ENCODE measurements at regions not wholly inside any gene's neighbourhood (a gene's known extent, or its start where the extent isn't known, plus 50 kb on each side); places are given as distances from the start of the nearest gene placed in this dataset.

GRCh38 chr16:87192452-87193073 is 124.6 kb downstream of the C16orf95 start:
- TF ChIP-seq, protein P1, sequence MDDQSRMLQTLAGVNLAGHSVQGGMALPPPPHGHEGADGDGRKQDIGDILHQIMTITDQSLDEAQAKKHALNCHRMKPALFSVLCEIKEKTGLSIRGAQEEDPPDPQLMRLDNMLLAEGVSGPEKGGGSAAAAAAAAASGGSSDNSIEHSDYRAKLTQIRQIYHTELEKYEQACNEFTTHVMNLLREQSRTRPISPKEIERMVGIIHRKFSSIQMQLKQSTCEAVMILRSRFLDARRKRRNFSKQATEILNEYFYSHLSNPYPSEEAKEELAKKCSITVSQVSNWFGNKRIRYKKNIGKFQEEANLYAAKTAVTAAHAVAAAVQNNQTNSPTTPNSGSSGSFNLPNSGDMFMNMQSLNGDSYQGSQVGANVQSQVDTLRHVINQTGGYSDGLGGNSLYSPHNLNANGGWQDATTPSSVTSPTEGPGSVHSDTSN (IDR thresholded peaks at IDR 0.05): no peak
- no peak for TF ChIP-seq EP300 (IDR thresholded peaks at IDR 0.05)

All from A549 (cell line).